Left hindlimb (tissue), 1 donor: ENCODE measurements at regions not wholly inside any gene's neighbourhood (a gene's known extent, or its start where the extent isn't known, plus 50 kb on each side); places are given as distances from the start of the nearest gene placed in this dataset.
"Not testable (repeated sequence)": the region's sequence is repeated elsewhere in the genome, so short reads cannot be mapped to it uniquely, and the experiment has no call there.

Experiments used
- DNase-seq: peaks from one replicate; pipeline ENCODE4 v3.0.0-alpha.2; 2018

DNA sequence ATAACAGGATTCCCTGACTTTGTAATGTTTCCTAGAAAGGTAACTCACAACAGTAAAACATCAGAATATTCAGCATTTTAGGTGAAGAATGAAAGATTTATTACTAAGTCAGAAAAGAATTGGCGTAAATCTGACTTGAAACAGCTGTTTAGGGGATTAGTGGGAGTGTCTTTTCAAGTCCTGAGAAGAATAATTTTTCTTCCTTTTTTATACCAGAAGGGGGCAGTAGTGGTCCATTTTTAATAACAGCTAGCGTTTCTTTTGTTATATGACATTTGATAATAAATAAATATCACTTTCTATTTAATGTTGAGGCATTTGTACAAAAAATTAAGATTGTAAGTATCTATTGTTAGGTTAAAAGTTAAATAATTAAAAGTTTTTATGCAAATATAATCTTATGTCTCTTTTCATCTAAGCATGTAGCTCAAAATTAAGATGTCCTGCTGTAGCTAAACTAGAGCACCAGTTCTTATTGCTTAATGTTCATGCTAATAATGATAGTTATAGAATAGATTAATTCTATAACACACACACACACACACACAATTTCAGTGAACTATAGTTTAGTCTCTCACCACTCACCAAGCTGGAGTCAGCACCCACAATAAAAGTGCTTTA, 258.7 kb upstream of the ARRDC3 start:
- no peak for DNase-seq

DNA sequence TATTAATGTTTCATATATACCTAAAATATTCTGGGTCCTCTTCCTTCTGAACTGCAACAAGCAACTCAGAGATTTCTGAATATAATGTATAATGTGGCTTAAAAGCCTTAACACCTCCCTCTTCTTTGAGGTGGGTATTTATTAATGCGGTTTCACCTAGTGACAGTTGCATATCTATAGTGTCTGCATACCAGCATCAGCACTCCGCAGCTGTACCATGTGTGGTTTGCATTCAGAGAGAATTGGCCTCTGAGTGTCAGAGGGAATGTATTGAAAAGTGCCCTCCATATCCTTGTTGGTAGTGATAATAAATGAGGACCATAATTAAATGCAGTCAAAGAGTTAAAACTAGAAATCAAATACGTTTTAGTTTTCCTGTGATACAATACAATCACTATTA, 256.6 kb upstream of the ARRDC3 start:
- DNase-seq = no peak

DNA sequence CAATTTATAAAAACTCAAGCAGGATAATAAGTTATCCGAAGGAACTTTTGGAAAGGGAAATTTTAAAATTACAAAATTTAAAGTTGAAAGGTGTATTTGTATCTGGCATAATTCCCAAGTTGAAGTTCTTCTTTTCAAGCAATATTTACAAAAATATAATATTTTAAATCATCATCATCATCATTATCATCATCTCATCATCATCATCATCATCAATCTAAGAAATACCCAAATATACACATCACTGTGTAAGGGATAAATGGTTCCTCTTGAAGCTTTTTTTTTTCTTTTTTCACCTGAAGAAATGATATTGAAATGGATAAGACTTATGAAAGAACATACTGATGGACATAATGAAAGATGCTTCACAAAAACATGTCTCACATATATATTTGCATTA, 254.9 kb upstream of the ARRDC3 start:
- DNase-seq = no peak

DNA sequence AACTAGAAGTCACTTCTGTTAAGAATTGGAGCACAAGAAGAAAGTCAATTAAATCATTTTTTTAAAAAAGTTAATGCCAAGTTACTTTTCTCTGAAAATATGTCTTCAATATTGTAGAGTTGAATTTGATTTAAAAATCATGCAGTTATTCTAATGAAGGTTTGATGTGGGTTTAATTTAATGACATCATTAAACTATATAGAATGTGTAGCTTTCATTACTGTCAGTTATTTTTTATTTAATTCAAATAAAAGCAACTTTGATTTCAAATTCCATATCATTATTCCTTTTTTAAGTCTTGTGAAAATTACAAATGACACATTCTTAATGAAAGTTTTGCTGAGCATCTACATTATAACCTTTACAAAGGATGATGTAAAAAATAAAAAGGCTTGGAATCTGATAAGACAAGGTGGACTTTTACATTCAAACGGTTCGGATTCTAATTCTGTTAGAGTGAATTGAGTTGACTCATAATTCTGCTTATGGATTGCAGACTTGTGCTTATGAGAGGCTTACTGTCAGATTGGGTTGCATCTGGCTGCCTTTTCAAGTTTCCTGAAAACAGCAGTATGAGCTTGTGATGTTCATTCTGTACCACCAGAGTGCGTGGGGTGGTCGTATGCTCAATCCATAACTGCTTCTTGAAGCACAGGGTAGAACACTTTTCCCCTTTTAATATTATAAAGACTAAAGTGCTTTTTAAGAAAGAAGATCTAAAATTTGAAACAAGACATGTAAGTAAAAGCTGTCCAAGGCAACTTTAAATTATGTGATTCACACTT, 253.0 kb upstream of the ARRDC3 start:
- DNase-seq = no peak

DNA sequence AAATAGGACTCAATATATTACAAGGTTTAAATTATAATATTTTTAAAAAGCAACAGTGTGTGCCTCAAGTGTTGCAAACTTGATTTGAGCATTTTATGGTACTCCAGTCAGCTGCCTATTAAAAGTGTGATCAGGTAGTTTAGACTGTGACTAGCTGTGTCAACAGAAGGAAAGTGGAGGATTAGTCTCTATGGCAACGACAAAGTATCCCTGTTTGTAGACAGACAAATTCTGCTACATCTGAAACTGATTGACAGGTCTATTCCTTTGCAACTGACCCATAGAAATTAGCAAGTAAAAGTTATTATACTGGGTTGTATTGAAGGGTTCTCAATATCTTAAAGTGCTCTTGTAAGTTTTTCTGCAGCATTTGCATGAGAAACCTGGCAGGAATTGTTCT, 249.8 kb upstream of the ARRDC3 start:
- DNase-seq = no peak

DNA sequence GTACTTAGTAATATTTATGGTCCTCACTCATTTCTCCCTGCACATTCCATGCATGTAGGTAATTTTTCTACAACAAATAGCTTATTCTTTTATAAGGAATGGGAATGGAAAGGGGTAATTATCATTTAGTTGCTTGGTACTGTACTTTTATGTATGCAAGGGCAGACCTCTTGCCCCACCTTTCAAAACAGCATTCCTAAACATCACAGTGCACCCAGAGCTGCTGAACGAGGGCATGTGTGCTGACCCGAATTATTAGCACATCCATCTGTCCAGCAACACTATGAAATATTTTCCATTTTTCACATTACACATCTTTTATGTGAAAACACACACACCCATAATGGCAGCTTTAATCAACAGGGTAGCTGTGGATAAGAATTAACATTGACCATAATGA, 228.6 kb upstream of the ARRDC3 start:
- DNase-seq = no peak

DNA sequence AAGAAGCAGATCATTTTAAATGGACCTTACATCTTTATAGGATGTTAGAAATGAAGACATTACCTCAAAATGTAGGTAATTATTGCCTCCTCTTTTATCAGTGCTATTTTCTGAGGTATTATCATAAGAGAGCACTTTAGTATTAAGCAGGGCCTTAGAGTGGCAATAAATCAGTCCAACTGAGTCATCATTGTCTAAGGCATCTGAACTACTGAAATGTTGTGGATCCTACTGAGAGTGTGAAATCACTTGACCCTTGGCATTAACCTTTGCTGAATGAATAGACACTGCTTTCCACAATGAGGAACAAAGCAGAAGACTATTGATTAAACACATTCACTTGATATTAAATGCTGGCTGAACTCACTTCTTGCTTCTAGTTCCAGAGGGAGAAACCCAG, 224.6 kb upstream of the ARRDC3 start:
- no peak for DNase-seq

DNA sequence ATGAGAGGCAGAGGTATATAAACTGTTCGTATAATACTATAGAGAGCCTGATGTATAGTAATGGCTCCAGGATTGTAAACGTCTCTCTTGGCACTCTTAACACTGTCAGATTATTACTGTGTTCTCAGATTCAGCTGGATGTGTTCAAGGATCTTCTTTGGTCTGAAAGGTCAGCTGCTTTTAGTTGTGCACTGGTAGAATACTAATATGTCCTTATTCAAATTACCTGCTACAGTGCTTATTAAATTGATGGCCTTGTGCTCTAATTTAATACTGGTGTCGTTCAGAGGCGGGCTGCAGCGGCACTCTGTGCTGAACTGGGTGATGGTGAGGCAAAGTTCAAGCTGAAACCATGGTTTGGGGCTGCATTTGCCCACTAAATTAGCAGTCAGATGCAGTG, 216.7 kb upstream of the ARRDC3 start:
- DNase-seq = no peak

DNA sequence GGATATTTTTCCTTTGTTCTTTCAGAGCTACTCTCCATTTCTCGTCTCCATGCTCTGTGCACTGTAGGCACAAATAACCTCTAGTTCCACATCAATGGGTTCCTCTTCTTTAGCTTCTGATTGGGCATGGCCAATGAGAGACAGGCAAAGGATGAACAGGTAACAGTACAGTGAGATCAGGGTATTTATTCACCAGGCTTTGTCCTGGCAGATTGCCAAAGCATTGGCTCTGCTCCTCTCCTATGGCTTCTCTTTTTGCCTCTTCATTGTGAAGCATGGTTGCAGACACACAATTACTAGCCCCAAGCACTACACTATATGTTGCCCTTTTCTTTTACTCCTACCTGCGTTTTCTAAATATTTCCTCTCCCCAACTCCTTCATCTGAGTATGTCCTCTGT, 215.1 kb upstream of the ARRDC3 start:
- DNase-seq = no peak

DNA sequence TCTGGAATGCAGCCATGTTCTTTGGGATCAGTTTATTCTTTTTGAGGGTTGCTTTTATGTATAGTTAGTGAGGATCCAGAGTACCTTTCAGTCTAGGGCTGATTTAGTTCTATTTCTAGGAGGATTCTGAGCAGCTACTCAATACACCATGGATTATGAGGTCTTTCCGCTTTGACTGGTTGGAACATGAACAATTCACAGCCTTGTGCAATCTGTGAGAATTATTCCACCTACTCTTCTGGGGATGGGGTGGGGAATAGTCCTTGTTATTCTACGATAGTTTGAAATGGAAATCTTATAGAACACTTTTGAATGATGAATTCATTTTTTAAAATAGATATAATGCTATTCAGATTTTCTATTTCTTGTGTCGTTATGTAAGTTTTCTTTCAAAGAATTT, 212.3 kb upstream of the ARRDC3 start:
- DNase-seq = no peak

DNA sequence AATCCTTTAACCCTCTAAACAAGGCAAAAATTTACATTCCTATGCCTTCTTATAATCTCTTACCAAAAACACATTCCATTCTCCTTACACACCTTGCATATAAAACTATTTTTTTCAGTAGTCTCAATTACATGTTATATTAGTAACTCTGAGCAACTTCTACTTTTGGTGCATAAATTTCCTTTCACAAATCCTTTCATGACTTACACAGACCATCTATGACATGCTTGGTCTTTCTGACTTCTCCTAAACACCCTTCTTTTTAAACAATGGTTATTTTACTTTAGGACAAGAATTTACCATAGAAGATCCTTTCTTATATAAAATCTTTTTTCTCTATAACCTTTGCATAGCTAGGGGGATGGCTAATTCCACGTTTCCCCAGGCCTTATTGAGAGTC, 208.0 kb upstream of the ARRDC3 start:
- no peak for DNase-seq

DNA sequence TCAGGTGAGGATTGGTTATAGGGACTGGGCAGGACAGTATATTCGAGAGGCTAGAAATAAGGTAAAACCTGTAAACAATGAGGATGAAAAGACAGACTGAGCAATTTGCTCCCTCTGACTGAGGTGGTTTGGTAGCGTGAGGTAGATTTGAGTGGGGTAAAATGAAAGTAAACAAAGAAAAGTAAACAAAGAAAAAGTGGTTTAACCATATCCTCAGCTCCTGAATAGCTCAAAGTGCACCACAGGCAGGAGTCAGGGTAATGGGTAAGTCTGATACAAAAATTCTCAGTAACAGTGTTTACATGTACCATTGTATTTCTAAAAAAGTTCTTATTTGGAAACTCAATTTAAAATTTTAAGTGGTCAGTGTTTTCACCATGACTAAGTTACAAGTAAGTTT, 203.1 kb upstream of the ARRDC3 start:
- DNase-seq = no peak

DNA sequence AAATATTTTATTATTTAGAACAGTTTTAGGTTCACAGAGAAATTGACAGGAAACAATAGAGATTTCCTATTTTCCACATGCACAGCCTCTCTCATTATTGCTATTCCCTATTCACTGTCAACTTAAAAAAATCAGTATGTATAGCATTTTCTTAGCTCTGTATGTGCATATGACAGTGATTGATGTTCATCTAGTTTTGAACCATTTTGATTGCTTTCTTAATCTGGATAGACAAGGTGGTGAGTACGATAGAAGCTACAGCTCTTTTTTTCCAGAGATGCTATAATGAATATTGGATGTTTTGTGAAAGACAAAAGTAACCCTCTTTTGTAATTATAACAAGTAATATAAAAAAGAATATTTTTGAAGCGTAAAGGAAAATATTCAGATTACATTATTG, 201.2 kb upstream of the ARRDC3 start:
- no peak for DNase-seq

DNA sequence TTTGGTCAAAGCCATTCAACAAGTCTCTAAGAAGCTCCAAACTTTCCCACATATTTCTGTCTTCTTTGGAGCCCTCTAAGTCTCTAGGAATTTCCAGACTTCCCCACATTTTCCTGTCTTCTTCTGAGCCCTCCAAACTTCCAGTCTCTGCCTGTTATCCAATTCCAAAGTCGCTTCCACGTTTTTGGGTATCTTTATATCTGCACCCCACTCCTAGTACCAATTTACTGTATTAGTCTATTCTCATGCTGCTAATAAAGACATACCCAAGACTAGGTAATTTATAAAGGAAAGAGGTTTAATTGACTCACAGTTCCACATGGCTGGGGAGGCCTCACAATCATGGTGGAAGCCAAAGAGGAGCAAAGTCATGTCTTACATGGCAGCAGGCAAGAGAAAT, 182.9 kb upstream of the ARRDC3 start:
- not testable (repeated sequence) for DNase-seq

DNA sequence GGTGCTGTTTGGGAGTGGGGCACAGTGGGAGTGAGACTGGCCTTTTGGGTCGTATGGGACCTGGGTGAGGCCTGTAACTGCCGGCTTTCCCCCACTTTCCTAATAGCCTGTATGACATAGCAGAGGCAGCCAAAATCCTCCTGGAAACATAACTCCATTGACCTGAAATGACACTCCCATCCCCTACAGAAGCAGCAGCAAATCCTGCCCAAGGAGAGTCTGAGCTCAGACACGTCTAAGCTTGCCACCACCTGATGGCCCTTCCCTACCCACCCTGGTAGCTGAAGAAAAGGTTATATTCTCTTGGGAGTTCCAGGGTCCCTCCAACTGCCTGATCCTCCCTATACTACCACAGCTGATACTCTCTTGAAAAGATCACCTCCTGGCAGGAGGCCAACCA, 179.8 kb upstream of the ARRDC3 start:
- no peak for DNase-seq

DNA sequence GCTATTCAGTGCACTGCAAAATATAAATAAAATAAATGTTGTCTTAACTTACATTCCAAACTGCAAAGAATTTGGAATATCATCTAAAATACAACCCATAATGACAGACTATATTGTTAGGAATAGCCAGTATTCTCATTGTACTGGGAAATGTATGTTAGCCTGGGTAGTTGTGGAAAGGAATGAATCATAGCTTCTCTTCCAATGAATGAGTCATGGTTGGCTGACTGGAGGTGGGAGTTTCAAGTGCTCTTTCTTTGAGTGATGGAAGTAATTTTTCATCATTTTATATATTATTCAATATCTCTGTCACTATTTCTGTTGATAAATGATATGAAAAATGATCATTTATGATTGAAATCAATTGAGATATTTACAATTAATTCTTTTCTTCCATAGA, 158.6 kb upstream of the ARRDC3 start:
- no peak for DNase-seq

DNA sequence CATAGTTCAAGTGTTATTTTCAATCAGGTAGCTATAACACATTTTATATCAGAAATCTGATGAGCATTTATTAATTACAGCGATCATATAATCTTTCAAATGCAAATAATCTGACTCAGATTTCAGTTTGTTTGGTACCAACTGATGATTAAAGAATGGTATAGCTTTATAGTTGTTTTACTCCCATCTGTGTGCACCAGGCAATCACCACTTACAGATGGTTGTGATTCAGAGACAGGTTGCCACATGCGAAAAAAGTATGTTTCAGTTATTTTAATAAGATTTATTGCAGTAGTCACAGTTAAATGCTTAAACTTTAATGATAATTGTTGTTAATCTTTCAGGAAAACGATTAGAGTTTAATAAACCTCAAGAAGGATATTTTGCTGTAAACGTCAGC, 155.1 kb upstream of the ARRDC3 start:
- no peak for DNase-seq

DNA sequence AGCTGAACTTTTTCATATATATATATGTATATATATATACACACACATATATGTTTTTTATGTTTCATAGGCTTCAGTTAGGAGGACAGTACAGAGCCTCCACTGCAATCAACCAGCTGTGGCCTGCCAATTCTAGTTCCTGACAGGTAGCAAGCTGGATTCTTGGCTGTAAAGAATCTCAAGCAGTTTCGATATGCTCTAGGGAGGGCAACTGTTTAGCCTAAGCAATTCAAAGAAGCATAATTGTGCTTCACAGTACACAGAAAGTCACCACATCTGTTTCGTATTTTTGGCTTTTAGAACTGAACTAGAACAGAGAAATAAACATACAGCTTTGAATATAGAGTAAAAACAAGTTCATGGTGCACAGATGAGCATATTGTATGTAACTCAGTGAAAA, 152.4 kb upstream of the ARRDC3 start:
- no peak for DNase-seq

DNA sequence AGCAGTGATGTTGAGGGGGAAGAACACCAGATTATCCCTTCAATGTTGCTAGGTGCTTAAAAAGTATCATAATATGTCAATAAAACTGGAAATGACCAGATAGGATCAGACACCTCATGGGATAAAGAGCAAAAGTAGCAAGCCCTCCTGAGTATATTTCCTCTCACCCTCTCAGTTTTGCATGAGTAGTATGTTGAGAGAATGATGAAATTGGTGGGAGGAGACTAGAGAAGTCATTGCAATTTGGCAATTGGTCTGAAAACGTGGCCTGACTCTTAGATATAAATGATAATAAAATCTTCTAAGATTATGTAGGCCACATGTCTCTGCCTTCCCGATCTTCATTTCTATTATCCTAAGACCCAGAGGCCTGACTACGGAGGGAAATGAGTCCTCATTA, 151.2 kb upstream of the ARRDC3 start:
- DNase-seq = no peak

DNA sequence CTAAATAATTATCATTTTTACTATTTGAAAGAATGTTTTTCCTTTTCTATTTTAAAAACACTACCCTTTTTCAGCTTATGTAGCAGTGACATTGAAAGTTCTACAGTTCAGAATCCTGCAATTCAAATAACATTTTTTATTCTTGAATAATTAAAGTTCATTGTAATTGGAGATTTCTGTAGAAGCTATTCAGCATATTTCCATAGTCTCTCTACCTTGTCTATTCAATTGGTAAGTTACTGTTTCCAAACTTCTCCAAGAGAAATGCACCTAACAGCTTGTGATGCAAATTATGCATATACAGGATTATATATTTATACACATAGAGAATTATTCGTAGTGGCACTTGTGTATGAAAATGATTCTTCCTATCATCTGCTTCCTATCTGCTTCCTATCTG, 149.7 kb upstream of the ARRDC3 start:
- DNase-seq = no peak

DNA sequence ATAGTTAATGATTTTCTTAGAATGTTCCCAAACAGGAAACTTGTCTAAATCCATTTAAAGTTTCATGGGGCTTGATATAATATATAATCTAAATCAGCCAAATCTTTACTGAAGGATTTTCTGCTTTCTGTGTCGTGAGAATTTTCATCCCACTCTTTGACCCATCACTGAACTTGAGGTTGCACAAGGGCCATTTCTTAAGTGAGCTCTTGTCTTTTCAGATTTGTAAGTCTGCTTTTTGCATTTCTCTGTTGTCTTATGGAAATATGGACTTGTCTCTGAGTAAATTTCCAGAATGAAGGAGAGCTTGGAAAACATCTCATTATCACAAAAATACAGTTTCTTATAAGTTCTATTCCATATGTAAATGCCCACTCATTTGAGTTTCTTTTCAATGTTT, 149.2 kb upstream of the ARRDC3 start:
- DNase-seq = no peak

DNA sequence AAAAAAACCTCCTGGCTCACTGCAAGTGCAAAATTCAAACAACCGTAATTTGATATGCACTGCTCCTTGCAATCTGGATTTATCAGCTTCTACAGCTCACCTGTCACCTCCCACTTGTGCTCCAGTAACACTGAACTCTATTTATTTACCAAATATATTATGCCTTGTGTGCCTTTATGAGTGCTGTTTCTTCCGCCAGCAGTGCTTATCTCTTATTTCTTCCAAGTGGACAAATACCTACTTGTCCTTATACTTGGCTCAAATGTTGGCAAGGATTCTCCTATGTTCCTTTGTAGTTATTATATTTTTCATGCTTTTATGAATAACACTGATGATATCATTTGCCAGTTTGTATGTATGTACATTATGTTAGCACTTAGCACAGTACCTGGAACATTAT, 145.7 kb upstream of the ARRDC3 start:
- no peak for DNase-seq

DNA sequence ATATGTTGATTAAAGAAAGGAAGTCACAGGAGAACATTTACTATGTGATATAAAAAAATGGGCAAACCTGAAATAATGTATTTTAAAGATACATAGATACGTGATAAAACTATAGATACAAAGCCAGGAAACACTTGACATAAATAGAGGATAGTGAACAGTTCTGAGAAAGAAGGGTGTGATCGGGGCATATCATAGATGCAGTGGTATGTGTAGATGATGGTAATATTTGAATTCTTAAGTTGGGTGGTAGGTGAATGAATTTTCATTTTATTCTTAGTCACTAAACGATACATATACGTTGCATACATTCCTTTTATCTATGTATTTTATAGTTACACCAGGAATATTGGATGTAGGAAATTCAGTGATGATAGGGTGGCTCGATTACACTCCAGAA, 138.7 kb upstream of the ARRDC3 start:
- no peak for DNase-seq

DNA sequence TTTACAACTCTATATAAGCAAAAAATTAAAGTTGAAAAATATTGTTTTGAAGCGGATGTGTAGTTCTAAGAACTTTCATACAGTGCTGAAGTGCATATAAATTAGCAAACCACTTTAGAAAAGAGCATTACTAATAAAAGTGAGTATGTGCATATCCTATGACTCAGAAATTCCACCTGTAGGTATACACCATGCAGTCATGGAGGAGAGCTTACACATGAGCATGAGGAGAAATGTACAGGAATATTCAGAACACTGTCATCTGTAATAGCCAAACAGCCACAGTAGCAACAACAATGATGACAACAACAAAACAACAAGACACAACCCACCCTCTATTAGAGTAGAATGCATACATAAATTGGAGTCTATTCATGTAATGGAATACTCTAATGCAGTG, 138.2 kb upstream of the ARRDC3 start:
- no peak for DNase-seq

DNA sequence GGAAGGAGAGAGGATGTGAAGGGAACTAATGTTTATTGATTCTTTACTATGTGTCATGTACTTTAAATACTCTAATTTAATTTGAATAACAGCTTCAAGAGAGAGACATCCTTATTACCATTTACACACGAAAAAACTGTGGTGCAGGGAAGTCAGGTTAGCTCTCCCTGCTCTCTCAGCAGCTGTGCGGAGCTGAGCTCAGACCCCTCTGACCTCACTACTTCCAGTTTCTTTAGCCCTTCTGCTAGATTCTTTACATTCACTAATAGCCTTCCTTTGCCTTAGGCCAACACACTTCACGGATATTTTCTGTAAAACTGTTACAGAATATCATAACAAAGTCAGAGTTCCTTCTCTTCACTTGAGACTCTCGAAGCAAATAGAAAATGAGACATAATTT, 131.3 kb upstream of the ARRDC3 start:
- no peak for DNase-seq
